D721Med (cell line): ENCODE measurements at regions not wholly inside any gene's neighbourhood (a gene's known extent, or its start where the extent isn't known, plus 50 kb on each side); places are given as distances from the start of the nearest gene placed in this dataset.

ENCODE experiments used
- DNase-seq: peaks from one replicate; pipeline ENCODE4 v3.0.0; 2011; ENCODE audit warnings: low spot score; ENCODE audit not compliant: insufficient read length
- FAIRE-seq: peaks from 2 replicates; lab custom pipeline; 2011; peaks lifted over from hg19 to GRCh38; lab: Jason Lieb, UNC
- TF ChIP-seq, protein P1 (sequence below): IDR thresholded peaks from 2 replicates; pipeline ENCODE4 v1.5.1; 2012; ENCODE audit warnings: mild to moderate bottlenecking, control low read depth; ENCODE audit not compliant: insufficient read depth; ENCODE audit errors: missing control alignments

DNA sequence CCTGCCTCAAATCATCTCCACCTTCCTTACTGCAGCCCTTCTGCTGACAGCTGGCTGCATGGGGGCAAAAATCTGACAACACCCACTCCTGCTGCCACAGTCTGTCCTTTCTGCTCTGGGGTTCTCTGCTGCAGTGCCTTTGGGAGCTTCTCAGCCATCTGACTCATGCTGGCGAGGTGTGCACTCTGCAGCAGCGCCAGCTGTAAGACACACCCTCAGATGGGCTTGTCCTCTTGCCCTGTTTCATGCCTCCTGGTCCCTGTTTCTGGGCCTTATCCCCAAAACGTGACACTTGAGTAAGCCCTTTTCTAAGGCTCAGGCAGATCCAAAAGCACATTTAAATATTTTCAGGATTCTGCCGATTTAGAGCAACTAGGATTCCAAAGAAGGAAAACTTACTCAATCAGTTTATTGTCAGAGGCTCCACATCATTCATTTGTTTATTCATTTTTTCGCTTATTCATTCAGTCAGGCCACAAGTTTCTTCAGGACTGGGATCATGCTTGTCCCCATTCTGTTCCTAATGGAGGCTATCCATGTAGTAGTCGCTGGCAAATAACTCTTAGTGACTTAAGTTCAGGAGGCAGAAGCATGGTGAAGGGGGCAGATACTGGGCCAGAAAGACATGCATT is 60.2 kb downstream of the SMIM38 start:
- FAIRE-seq (no peak), DNase-seq (no peak)

DNA sequence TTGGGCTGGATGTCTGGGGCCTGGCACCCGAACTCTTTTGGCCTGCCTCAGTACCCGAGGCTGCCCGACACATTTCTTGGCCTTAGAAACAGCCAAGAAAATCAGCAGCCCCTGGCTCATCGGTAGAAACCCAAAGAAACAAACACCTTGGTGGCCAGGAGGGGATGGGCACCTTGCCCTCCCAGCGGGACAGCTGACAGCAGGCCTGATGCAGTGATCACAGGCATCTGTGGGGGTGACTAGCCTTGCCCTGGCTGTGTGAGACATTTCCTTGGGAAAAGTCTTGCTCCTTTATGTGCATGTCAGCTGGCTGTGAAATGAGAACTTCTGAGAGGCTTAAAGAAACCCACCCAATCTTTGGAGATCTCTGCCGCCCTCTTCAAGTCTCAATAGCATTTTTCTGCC is 60.9 kb downstream of the SMIM38 start:
- no peak for FAIRE-seq
- TF ChIP-seq, protein P1, sequence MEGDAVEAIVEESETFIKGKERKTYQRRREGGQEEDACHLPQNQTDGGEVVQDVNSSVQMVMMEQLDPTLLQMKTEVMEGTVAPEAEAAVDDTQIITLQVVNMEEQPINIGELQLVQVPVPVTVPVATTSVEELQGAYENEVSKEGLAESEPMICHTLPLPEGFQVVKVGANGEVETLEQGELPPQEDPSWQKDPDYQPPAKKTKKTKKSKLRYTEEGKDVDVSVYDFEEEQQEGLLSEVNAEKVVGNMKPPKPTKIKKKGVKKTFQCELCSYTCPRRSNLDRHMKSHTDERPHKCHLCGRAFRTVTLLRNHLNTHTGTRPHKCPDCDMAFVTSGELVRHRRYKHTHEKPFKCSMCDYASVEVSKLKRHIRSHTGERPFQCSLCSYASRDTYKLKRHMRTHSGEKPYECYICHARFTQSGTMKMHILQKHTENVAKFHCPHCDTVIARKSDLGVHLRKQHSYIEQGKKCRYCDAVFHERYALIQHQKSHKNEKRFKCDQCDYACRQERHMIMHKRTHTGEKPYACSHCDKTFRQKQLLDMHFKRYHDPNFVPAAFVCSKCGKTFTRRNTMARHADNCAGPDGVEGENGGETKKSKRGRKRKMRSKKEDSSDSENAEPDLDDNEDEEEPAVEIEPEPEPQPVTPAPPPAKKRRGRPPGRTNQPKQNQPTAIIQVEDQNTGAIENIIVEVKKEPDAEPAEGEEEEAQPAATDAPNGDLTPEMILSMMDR, result no peak
- DNase-seq, result no peak

More for the DNA sequence above, 60.2 kb downstream of the SMIM38 start:
- TF ChIP-seq, protein P1, result no peak

DNA sequence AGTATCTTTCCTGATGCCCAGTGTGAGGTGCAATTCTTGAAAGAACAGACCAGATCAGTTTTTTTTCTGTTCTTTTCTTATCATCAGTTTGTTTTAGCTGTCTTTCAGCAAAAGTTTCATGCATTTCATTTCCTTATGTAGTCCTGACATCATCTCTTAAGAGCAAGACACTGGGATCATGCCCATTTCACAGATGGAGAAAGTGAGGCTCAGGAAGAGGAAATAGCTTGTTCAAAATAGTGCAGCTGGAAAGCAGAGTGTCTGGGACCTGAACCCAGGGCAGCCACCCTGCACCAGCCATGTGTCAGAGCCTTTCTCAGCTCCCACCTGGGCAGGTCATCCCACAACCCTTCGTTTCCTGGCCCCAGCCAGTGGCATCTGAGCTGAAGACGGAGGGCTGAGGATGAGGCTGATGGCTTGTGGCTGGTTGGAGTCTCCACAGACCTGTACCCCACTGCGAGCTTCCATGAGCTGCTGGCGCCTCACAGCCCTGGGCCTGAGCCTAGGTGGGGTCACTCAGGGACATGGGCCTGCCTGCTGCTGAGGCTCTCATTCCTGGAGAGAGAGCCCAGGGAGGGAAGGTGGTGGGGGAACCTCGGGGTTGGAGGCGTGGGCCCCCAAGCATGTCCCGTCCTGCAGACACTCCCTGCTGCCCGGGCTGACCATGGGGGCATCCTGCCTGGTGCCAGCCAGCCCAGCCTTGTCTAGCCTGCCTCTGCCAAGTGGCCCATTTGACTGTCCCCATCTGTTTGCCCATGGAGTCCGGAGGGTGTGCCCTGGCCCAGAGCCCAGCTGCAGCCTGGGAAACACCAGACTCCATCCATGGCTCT is 61.8 kb downstream of the SMIM38 start:
- no peak for FAIRE-seq
- no peak for DNase-seq
- TF ChIP-seq, protein P1, result no peak

GRCh38 chr11:69218271-69218682 is 62.5 kb downstream of the SMIM38 start:
- DNase-seq (no peak), FAIRE-seq (no peak)
- TF ChIP-seq, protein P1, result no peak

GRCh38 chr11:69218946-69219720 is 63.4 kb downstream of the SMIM38 start:
- FAIRE-seq (no peak), DNase-seq (no peak)
- TF ChIP-seq, protein P1, result no peak

DNA sequence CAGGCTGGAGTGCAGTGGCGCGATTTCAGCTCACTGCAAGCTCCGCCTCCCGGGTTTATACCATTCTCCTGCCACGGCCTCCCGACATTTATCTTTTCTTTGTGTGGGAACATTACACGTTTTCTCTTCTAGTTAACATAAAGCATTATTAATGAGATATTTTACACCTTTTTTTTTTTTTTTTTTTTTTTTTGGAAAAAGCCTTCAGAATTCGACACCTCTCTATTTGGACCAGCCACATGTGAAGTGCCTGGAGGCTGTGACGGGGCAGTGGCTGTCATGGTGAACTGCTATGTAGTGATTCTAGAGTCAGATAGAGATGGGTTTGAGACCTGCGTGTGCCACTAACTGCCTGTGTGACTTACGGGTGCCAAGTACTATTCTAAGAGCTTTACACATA is 64.3 kb downstream of the SMIM38 start:
- TF ChIP-seq, protein P1, result no peak
- FAIRE-seq (no peak), DNase-seq (no peak)
